HEK293 (cell line): ENCODE measurements at regions not wholly inside any gene's neighbourhood (a gene's known extent, or its start where the extent isn't known, plus 50 kb on each side); places are given as distances from the start of the nearest gene placed in this dataset.

Source experiments
- CTCF ChIA-PET: fragments of 350-600 bp; formaldehyde crosslinking; extraction: SDS; loops from one replicate; lab custom pipeline; 2021; ENCODE audit warnings: antibody characterized with exemption; lab: Yijun Ruan, JAX
- POLR2A ChIA-PET: fragments of 300-600 bp; formaldehyde crosslinking; extraction: SDS; loops from one replicate; lab custom pipeline; 2020; ENCODE audit warnings: antibody characterized with exemption, inconsistent platforms; lab: Yijun Ruan, JAX
- H3K27ac ChIP-seq: fragments of 200-500 bp; sonication (Bioruptor generic); 2 replicates; pipeline ENCODE4 v1.5.1; 2014; ENCODE audit warnings: low read depth, low read length, control low read depth, inconsistent platforms; ENCODE audit errors: extremely low read depth
- H3K36me3 ChIP-seq, 2 experiments: fragments of 200-500 bp in 1 of 2; sonication (Bioruptor generic) in 1 of 2; 1 replicate in 1 of 2; 2 replicates in 1 of 2; pipeline ENCODE4 v1.5.1; 2014 to 2017; ENCODE audit warnings: inconsistent platforms in 2 of 2, low read length in 2 of 2; ENCODE audit not compliant: control insufficient read depth in 2 of 2, insufficient read depth in 1 of 2
- H3K4me1 ChIP-seq: fragments of 200-500 bp; sonication (Bioruptor generic); 2 replicates; pipeline ENCODE4 v1.5.1; 2014; ENCODE audit warnings: mild to moderate bottlenecking, low read length, inconsistent platforms; ENCODE audit not compliant: control insufficient read depth, insufficient read depth
- H3K4me3 ChIP-seq: 2 replicates; pipeline ENCODE4 v1.5.1; 2011; ENCODE audit warnings: low read depth, mild to moderate bottlenecking, control low read depth, low read length, moderate library complexity
- H3K9me3 ChIP-seq: fragments of 200-500 bp; sonication (Bioruptor generic); 2 replicates; pipeline ENCODE4 v1.5.1; 2014; ENCODE audit warnings: low read depth, low read length, inconsistent platforms; ENCODE audit not compliant: control insufficient read depth, insufficient read depth
- AEBP2 ChIP-seq: fragments of 450-650 bp; formaldehyde crosslinking; IDR thresholded peaks from 2 replicates; pipeline ENCODE4 v1.5.1; 2016; ENCODE audit warnings: missing biosample characterization, missing genetic modification characterization, borderline replicate concordance
- HOXC10 ChIP-seq: sonication (generic); formaldehyde crosslinking; IDR thresholded peaks from 2 replicates; pipeline ENCODE4 v1.8.1; 2023; ENCODE audit warnings: mild to moderate bottlenecking, missing genetic modification reagents
- IKZF3 ChIP-seq: fragments of 450-650 bp; IDR thresholded peaks from 2 replicates; pipeline ENCODE4 v1.5.0; 2018; ENCODE audit warnings: missing biosample characterization, mild to moderate bottlenecking, missing genetic modification characterization, moderate library complexity
- KLF1 ChIP-seq: fragments of 450-650 bp; formaldehyde crosslinking; IDR thresholded peaks from 2 replicates; pipeline ENCODE4 v1.5.1; 2016; ENCODE audit warnings: missing biosample characterization, missing genetic modification characterization
- KLF8 ChIP-seq: fragments of 450-650 bp; formaldehyde crosslinking; IDR thresholded peaks from 2 replicates; pipeline ENCODE4 v1.5.1; 2016; ENCODE audit warnings: missing biosample characterization, missing genetic modification characterization
- KLF9 ChIP-seq: fragments of 450-650 bp; formaldehyde crosslinking; IDR thresholded peaks from 2 replicates; pipeline ENCODE4 v1.5.1; 2016; ENCODE audit warnings: missing biosample characterization, missing genetic modification characterization, low read depth
- ZBTB17 ChIP-seq: fragments of 450-650 bp; formaldehyde crosslinking; IDR thresholded peaks from 2 replicates; pipeline ENCODE4 v1.5.1; 2016; ENCODE audit warnings: missing biosample characterization, missing genetic modification characterization
- ZBTB49 ChIP-seq: fragments of 450-650 bp; formaldehyde crosslinking; IDR thresholded peaks from 2 replicates; pipeline ENCODE4 v1.5.1; 2016; ENCODE audit warnings: missing biosample characterization, missing genetic modification characterization, low read depth
- ZIC2 ChIP-seq: fragments of 450-650 bp; formaldehyde crosslinking; IDR thresholded peaks from 2 replicates; pipeline ENCODE4 v1.5.1; 2016; ENCODE audit warnings: missing biosample characterization, missing genetic modification characterization
- ZNF133 ChIP-seq: fragments of 450-650 bp; formaldehyde crosslinking; IDR thresholded peaks from 2 replicates; pipeline ENCODE4 v1.5.1; 2016; ENCODE audit warnings: missing biosample characterization, missing genetic modification characterization
- ZNF16 ChIP-seq: fragments of 450-650 bp; formaldehyde crosslinking; IDR thresholded peaks from 2 replicates; pipeline ENCODE4 v1.5.1; 2016; ENCODE audit warnings: low read depth, missing biosample characterization, missing genetic modification characterization
- ZNF169 ChIP-seq: fragments of 450-650 bp; formaldehyde crosslinking; IDR thresholded peaks from 2 replicates; pipeline ENCODE4 v1.5.1; 2016; ENCODE audit warnings: missing biosample characterization, missing genetic modification characterization
- ZNF184 ChIP-seq: fragments of 450-650 bp; IDR thresholded peaks from 2 replicates; pipeline ENCODE4 v1.5.1; 2018; ENCODE audit warnings: missing biosample characterization, mild to moderate bottlenecking, missing genetic modification characterization
- ZNF350 ChIP-seq: fragments of 450-650 bp; formaldehyde crosslinking; IDR thresholded peaks from 2 replicates; pipeline ENCODE4 v1.5.0; 2017; ENCODE audit warnings: missing biosample characterization, mild to moderate bottlenecking, missing genetic modification characterization
- ZNF514 ChIP-seq: fragments of 450-650 bp; formaldehyde crosslinking; IDR thresholded peaks from 2 replicates; pipeline ENCODE4 v1.5.1; 2016; ENCODE audit warnings: missing biosample characterization, missing genetic modification characterization
- ZNF521 ChIP-seq: fragments of 450-650 bp; formaldehyde crosslinking; IDR thresholded peaks from 2 replicates; pipeline ENCODE4 v1.5.1; 2017; ENCODE audit warnings: missing biosample characterization, mild to moderate bottlenecking, missing genetic modification characterization
- ZNF600 ChIP-seq: fragments of 450-650 bp; formaldehyde crosslinking; IDR thresholded peaks from 2 replicates; pipeline ENCODE4 v1.5.1; 2016; ENCODE audit warnings: missing biosample characterization, missing genetic modification characterization
- ZNF623 ChIP-seq: fragments of 450-650 bp; formaldehyde crosslinking; IDR thresholded peaks from 2 replicates; pipeline ENCODE4 v1.5.1; 2016; ENCODE audit warnings: missing biosample characterization, missing genetic modification characterization
- ZNF747 ChIP-seq: fragments of 450-650 bp; formaldehyde crosslinking; IDR thresholded peaks from 2 replicates; pipeline ENCODE4 v1.5.1; 2016; ENCODE audit warnings: missing biosample characterization, missing genetic modification characterization
- TF ChIP-seq, protein P1 (sequence below): fragments of 450-650 bp; formaldehyde crosslinking; IDR thresholded peaks from 2 replicates; pipeline ENCODE4 v1.5.1; 2016; ENCODE audit warnings: missing biosample characterization, missing genetic modification characterization

GRCh38 chrX:115909017-115909416 lies 261.5 kb upstream of the AGTR2 start:
- Histone ChIP-seq H3K4me3 (no peak overlapping the region), H3K36me3 (no peaks in the 10 kb centered on the region)
- POLR2A ChIA-PET, result no interaction called here
- CTCF ChIA-PET, result no interaction called here
- TF ChIP-seq ZNF184 (tag by site-specific recombination), result no peak
- TF ChIP-seq AEBP2 (tag by site-specific recombination), result no peak
- no peak for TF ChIP-seq ZNF133
- no peak for TF ChIP-seq ZBTB17 (tag by site-specific recombination)
- no peak for TF ChIP-seq ZNF514 (tag by site-specific recombination)
- no peak for TF ChIP-seq KLF1 (tag by site-specific recombination)
- TF ChIP-seq ZNF521 (tag by site-specific recombination), result no peak
- TF ChIP-seq ZNF747 (tag by site-specific recombination), result no peak
- no peak for TF ChIP-seq ZIC2
- TF ChIP-seq, protein P1, sequence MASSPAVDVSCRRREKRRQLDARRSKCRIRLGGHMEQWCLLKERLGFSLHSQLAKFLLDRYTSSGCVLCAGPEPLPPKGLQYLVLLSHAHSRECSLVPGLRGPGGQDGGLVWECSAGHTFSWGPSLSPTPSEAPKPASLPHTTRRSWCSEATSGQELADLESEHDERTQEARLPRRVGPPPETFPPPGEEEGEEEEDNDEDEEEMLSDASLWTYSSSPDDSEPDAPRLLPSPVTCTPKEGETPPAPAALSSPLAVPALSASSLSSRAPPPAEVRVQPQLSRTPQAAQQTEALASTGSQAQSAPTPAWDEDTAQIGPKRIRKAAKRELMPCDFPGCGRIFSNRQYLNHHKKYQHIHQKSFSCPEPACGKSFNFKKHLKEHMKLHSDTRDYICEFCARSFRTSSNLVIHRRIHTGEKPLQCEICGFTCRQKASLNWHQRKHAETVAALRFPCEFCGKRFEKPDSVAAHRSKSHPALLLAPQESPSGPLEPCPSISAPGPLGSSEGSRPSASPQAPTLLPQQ (tag by site-specific recombination), result no peak
- no peak for TF ChIP-seq HOXC10
- no peak for TF ChIP-seq ZNF623
- TF ChIP-seq ZNF169, result no peak
- no peak for TF ChIP-seq ZBTB49 (tag by site-specific recombination)
- no peak for TF ChIP-seq ZNF350 (tag by site-specific recombination)
- no peak for TF ChIP-seq ZNF16 (tag by site-specific recombination)
- no peak for TF ChIP-seq ZNF600
- TF ChIP-seq KLF9 (tag by site-specific recombination), result no peak
- TF ChIP-seq, all 188 proteins: peak for 0
- Histone ChIP-seq H3K27ac (no peak overlapping the region), H3K9me3 (no peaks in the 10 kb centered on the region), H3K4me1 (no peaks in the 10 kb centered on the region)

DNA sequence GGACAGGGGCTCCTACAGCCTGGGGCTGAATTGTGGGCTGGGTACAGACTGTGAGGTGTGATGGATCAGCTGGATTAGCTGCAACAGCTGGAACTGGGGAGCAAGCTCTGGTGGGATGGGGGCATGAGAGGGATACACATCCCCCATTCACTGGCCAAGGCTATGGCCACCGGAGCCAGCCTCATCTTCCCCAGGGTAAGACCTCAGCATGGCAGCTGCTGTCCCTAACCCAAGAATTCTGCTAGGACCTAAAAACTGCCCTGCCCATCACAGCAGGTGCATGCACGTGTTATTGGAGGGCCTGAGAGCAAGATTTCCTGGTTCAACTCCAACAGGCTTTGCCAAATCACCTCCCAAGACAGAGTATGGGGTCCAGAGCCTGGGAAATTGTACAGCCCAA lies 258.6 kb upstream of the AGTR2 start:
- no peak overlapping the region for H3K27ac ChIP-seq
- no peak for TF ChIP-seq IKZF3 (tag by site-specific recombination)
- TF ChIP-seq KLF8 (tag by site-specific recombination), result no peak
- TF ChIP-seq, all 188 proteins: peak for 0
- POLR2A ChIA-PET, result no interaction called here
- CTCF ChIA-PET, result interaction anchor here (0.5 kb wide), 1 partner anchor 56 kb away, joined by 5 read pairs; no protein-coding TSS in a partner anchor
- Histone ChIP-seq H3K9me3 (no peaks in the 10 kb centered on the region), H3K4me1 (no peaks in the 10 kb centered on the region), H3K4me3 (no peak overlapping the region), H3K36me3 (no peaks in the 10 kb centered on the region)
